ENCODE measurements at regions not wholly inside any gene's neighbourhood (a gene's known extent, or its start where the extent isn't known, plus 50 kb on each side); places are given as distances from the start of the nearest gene placed in this dataset.

DNA sequence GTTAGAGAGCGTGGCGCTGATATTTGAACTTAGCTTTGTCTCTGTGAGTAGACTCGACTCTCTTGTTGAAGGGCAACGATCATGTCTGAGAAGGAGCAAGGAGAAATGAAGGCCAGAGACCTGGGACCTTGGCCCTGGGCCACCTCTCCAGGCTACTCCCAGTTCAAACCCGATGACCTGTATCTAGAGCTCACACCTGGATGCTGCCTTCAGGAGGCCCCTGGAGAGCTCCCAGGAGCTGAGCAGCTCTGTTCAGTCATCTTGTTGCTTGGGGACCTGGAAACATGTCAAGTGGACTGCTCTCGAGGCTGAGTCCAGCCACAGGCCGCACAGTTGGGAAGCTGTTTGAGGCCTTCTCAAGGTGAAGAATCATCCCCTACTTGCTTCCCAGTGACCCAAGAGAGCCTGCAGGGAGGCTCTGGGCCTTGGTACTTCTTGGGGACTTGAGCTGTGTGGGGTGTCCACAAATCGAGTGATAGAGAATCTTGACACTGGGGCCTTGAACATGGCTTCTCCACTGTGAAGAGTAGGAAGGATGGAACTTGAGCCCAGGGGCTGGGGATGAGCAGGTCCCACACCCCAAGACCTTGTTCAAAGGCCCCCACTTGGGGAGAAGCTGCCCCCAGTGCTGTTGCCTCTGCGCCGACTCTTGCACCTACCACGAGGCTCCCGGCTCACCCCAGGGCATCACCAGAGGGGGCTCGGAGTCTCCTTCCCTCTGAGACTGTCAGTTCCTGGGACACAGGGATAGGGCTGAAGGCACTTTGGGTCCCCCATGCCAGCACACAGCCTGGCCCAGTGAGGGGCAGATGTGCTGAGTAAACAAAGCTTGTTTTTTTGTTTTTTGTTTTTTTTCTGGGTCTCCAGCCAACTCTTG lies 112.1 kb downstream of the IRX5 start:
- DNase-seq, result no peak

- no peak for DNase-seq
Observed at GRCh38 chr16:55043499-55043898, 112.8 kb downstream of the IRX5 start.

- DNase-seq, result no peak
Observed at GRCh38 chr16:55044201-55044975, 113.7 kb downstream of the IRX5 start.

GRCh38 chr16:55045329-55045728 lies 114.7 kb downstream of the IRX5 start:
- no peak for DNase-seq

GRCh38 chr16:55045756-55046460 lies 115.2 kb downstream of the IRX5 start:
- DNase-seq, result no peak

DNA sequence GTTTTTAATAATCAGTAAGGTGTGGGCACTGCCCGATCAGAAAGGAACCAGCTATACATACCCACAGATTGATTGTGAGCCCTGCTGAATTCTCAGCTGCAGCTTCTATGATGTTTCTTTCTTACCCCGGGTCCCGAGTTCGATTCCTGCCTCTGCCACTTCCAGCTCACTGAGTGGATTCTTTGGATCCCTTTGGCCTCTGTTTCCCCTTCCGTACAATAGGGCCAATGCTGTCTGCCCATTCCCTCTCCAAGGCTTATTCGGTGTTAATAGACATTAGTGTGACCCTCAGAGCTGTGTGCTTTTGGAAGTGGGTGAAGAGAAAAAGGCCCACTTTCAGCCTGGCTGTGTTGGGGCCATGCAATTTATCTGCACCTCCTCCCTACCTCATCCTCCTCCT lies 115.8 kb downstream of the IRX5 start:
- DNase-seq, result no peak

GRCh38 chr16:55046916-55047315 lies 116.3 kb downstream of the IRX5 start:
- DNase-seq, result no peak

DNA sequence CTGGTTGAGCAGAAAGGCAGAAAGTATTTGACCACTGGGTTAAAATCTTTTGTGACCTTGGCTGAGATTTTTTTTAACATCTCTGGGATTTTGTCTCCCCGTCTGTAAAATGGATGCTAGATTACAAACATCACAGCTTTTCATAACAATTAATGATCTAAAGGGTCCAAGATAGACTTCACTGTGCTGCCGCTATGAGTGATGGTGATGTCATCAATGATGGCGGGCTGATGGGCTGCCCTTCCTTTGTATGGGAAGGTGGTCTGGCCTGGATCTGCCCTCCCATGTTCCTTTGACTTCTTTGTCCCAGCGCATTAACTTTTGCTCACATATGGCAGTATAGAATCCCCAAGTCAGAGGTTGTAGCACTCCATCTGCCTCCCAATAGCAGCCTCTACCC lies 116.7 kb downstream of the IRX5 start:
- no peak for DNase-seq

- no peak for DNase-seq
Observed at GRCh38 chr16:55047903-55048497, 117.3 kb downstream of the IRX5 start.

GRCh38 chr16:55048745-55049144 lies 118.1 kb downstream of the IRX5 start:
- no peak for DNase-seq

DNA sequence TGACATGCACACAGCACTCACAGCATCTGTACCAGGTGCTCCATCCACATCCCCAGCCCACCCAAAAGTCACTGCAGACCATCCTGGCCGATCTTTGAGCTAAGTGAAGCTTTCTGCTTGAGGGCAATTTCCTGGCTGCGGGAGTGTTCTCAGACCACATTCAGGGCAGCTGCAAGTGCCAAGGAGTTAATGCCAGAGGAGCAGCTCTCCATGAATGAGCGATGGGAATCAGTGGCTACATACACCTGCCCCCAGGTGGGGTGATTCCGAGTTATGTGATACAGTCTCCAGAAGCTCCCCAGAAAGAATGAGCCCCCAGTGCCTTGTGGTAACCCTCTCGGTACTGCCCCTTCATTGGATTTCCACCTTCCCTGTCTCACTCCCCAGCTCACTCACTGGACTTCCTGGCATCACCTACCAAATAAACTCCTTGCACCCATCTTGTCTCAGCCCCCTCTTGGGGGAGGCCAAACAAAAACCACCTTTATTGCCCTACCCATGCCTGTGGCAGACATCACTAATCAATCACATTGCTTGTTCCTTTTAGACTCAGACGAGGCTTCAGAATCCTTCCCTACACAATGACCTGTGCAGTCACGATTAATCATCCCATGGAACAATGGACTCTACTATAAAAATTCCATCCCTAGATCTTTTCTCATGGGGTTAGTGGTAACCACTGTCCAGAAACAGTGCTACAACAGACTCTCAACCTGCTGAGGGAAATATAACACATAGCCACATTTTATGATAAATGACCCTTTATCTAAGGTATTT lies 121.1 kb downstream of the IRX5 start:
- DNase-seq, result no peak

- no peak for DNase-seq
Observed at GRCh38 chr16:55052348-55052734, 121.7 kb downstream of the IRX5 start.

DNA sequence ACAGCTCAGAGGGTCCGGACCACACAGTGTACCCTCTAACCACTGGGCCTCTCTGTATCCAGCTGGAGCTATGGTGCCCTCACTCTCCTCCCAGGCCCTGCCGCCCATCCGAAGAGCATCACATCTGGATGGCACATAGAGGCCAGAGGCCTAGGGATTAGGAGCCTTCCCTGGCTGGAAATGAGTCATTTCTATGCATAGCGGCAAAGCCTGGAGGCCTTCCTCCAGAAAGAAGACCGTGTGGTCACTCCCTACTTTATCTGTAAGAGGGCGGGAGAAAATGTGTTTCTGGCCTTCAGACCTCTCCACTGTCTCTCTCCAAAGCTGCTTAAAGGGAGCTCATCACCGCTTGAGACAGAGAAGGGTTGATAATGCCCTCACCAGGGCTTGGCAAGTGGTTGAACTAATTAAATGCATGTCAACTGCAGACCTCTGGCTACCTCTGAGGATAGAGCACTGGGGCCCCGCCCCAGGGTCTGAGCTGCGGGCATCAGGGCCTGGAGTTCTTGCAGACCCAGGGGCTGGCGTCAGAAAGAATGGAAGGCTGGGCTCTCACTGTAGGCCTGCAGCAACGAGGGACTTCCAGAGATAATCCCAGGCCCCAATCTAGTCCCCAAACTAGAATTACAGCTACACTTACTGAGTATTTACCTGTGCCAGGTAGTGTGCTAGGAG lies 122.2 kb downstream of the IRX5 start:
- DNase-seq, result no peak

GRCh38 chr16:55055262-55055661 lies 124.6 kb downstream of the IRX5 start:
- no peak for DNase-seq

GRCh38 chr16:55056585-55057401 lies 126.1 kb downstream of the IRX5 start:
- DNase-seq, result peak; percentile 5

GRCh38 chr16:55057866-55058265 lies 127.2 kb downstream of the IRX5 start:
- DNase-seq, result no peak

DNA sequence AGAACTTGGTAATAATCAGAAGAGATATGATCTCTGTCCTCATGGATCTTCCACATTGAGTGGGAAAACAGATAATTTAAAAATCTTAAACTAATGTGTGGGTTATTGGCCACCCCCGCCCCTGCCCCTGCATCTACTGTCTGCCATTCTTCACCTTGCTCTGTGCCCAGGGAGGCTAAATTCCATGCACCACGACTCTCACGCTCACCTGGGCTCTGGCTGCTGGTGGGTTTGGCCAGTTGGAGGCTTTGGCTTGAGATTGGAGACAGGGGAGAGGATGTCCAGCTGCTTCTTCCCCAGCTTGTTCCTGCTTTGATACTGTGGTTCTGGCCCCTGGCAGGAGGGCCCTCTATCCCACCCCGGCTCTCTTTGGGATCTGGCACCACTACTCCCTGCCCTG lies 127.9 kb downstream of the IRX5 start:
- DNase-seq, result no peak

DNA sequence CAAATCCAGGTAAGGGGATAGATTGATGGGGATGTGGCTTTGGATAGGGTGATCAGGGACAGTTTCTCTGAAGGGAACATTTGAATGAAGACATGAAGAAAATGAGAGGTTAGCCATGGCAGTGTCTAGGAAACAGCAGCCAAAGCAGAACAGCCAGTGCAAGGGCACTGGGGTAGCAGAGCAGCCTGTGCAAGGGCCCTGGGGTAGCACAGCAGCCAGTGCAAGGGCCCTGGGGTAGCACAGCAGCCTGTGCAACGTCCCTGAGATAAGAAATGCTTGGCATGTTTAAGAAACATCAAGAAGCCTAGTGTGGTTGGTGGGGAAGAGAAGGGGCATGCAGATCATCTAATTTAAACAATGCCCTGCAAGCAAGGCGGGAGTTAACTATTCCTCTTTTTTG lies 128.5 kb downstream of the IRX5 start:
- DNase-seq, result no peak

GRCh38 chr16:55061126-55061525 lies 130.5 kb downstream of the IRX5 start:
- DNase-seq, result no peak

- peak; percentile 20 for DNase-seq
Observed at GRCh38 chr16:55062442-55062841, 131.8 kb downstream of the IRX5 start.

GRCh38 chr16:55072976-55073375 lies 142.3 kb downstream of the IRX5 start:
- no peak for DNase-seq

Measured in fibroblast of skin of right quadriceps (primary cell).